ENCODE measurements at regions not wholly inside any gene's neighbourhood (a gene's known extent, or its start where the extent isn't known, plus 50 kb on each side); places are given as distances from the start of the nearest gene placed in this dataset.

- Histone ChIP-seq H3K4me1 (ENCODE audit: insufficient read depth) (no peaks in the 10 kb centered on the region), H3K36me3 (no peaks in the 10 kb centered on the region), H3K27ac (no peak overlapping the region), H3K27me3 (no peaks in the 10 kb centered on the region), H3K9me3 (no peaks in the 10 kb centered on the region), H3K4me3 (no peak overlapping the region)
- DNase-seq: no peak
- intact Hi-C loops (cut with DNase I): no loop called here
- WGBS, 3 donors: 96 to 97% (median 96%) methylated on average over 2 of the region's 2 CpGs
- TF ChIP-seq CTCF (IDR thresholded peaks at IDR 0.05): no peak
- no peak for TF ChIP-seq POLR2A (IDR thresholded peaks at IDR 0.05)
- TF ChIP-seq EP300 (IDR thresholded peaks at IDR 0.05): no peak
Observed at GRCh38 chr3:20346916-20347315, 160.9 kb upstream of the SGO1 start.

- Histone ChIP-seq H3K4me1 (ENCODE audit: insufficient read depth) (no peaks in the 10 kb centered on the region), H3K4me3 (no peak overlapping the region), H3K27ac (no peak overlapping the region), H3K27me3 (no peaks in the 10 kb centered on the region), H3K9me3 (no peaks in the 10 kb centered on the region), H3K36me3 (no peaks in the 10 kb centered on the region)
- no peak for DNase-seq
- TF ChIP-seq CTCF (IDR thresholded peaks at IDR 0.05) (no peak), EP300 (IDR thresholded peaks at IDR 0.05) (no peak), POLR2A (IDR thresholded peaks at IDR 0.05) (no peak)
- WGBS, 3 donors: 73 to 81% (median 74%) methylated on average over 1 of the region's 1 CpG
- intact Hi-C loops (cut with DNase I): no loop called here
Observed at GRCh38 chr3:20346369-20346768, 160.4 kb upstream of the SGO1 start.

GRCh38 chr3:20344400-20344959, 158.5 kb upstream of the SGO1 start:
- Histone ChIP-seq H3K27me3 (no peaks in the 10 kb centered on the region), H3K9me3 (no peaks in the 10 kb centered on the region), H3K4me1 (ENCODE audit: insufficient read depth) (no peaks in the 10 kb centered on the region), H3K4me3 (no peak overlapping the region), H3K36me3 (no peaks in the 10 kb centered on the region), H3K27ac (no peak overlapping the region)
- TF ChIP-seq CTCF (IDR thresholded peaks at IDR 0.05): no peak
- no peak for TF ChIP-seq POLR2A (IDR thresholded peaks at IDR 0.05)
- TF ChIP-seq EP300 (IDR thresholded peaks at IDR 0.05): no peak
- DNase-seq: no peak
- intact Hi-C loops (cut with DNase I): no loop called here

GRCh38 chr3:20343790-20344189, 157.8 kb upstream of the SGO1 start:
- Histone ChIP-seq H3K36me3 (no peaks in the 10 kb centered on the region), H3K4me3 (no peak overlapping the region), H3K27me3 (no peaks in the 10 kb centered on the region), H3K27ac (no peak overlapping the region), H3K4me1 (ENCODE audit: insufficient read depth) (no peaks in the 10 kb centered on the region), H3K9me3 (no peaks in the 10 kb centered on the region)
- WGBS, 3 donors: 77 to 83% (median 78%) methylated on average over 3 of the region's 3 CpGs
- TF ChIP-seq CTCF (IDR thresholded peaks at IDR 0.05) (no peak), EP300 (IDR thresholded peaks at IDR 0.05) (no peak), POLR2A (IDR thresholded peaks at IDR 0.05) (no peak)
- no peak for DNase-seq
- intact Hi-C loops (cut with DNase I): no loop called here
